SU-DHL-6 (cell line): ENCODE measurements at regions not wholly inside any gene's neighbourhood (a gene's known extent, or its start where the extent isn't known, plus 50 kb on each side); places are given as distances from the start of the nearest gene placed in this dataset.

Source experiments
- EZH2phosphoT487 ChIP-seq: fragments of 200-600 bp; sonication (generic), shearing (Covaris generic); conservative IDR thresholded peaks from 2 replicates; pipeline ENCODE4 v1.6.1; 2018; ENCODE audit warnings: mild to moderate bottlenecking, antibody characterized with exemption, low read length, moderate library complexity, mixed read lengths
- TF ChIP-seq, protein P1 (sequence below): fragments of 200-600 bp; sonication (generic); IDR thresholded peaks from one replicate; pipeline ENCODE4 v1.5.1; 2017; ENCODE audit warnings: antibody characterized with exemption, mild to moderate bottlenecking, low read length, moderate library complexity; ENCODE audit not compliant: insufficient read depth, poor library complexity, severe bottlenecking

- TF ChIP-seq, protein P1, sequence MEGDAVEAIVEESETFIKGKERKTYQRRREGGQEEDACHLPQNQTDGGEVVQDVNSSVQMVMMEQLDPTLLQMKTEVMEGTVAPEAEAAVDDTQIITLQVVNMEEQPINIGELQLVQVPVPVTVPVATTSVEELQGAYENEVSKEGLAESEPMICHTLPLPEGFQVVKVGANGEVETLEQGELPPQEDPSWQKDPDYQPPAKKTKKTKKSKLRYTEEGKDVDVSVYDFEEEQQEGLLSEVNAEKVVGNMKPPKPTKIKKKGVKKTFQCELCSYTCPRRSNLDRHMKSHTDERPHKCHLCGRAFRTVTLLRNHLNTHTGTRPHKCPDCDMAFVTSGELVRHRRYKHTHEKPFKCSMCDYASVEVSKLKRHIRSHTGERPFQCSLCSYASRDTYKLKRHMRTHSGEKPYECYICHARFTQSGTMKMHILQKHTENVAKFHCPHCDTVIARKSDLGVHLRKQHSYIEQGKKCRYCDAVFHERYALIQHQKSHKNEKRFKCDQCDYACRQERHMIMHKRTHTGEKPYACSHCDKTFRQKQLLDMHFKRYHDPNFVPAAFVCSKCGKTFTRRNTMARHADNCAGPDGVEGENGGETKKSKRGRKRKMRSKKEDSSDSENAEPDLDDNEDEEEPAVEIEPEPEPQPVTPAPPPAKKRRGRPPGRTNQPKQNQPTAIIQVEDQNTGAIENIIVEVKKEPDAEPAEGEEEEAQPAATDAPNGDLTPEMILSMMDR: no peak
- no peak for TF ChIP-seq EZH2phosphoT487
Observed at GRCh38 chr4:52312722-52313121, 261.6 kb downstream of the SPATA18 start.
